ENCODE measurements at regions not wholly inside any gene's neighbourhood (a gene's known extent, or its start where the extent isn't known, plus 50 kb on each side); places are given as distances from the start of the nearest gene placed in this dataset.
A peak's percentile ranks its signal among the peaks of the same experiment; 100 is the strongest.

DNA sequence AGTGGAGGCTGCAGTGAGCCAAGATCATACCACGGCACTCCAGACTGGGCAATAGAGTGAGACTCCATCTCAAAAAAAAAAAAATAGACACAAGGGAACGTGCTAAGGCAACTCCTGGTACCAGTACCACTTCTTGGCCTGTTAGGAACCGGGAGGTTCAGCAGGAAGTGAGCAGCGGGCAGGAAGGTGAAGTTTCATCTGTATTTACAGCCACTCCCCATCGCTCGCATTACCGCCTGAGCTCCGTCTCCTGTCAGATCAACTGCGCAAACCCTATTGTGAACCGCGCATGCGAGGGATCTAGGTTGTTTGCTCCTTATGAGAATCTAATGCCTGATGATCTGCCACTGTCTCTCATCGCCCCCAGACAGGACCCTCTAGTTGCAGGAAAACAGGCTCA, 69.9 kb upstream of the FOXK1 start:
- Histone ChIP-seq H3K36me3 (no peaks in the 10 kb centered on the region), H3K4me3 (no peak overlapping the region), H3K27ac (no peak overlapping the region), H3K27me3 (no peaks in the 10 kb centered on the region), H3K4me1 (ENCODE audit: insufficient read depth) (peaks cover 1% of the 10 kb centered on the region), H3K9me3 (no peaks in the 10 kb centered on the region)
- 96 to 97% (median 97%) methylated on average over 13 of the region's 13 CpGs for WGBS, 3 donors
- DNase-seq = no peak
- intact Hi-C loops (cut with DNase I) = loop anchor here in 3 of 4 donors (5.0 to 10.0 kb wide), 3 partner anchors 135 to 273 kb away; partner anchors contain the start of gene RADIL (in 1 of the 3)
- TF ChIP-seq POLR2A (IDR thresholded peaks at IDR 0.05) = no peak
- TF ChIP-seq, protein P1, sequence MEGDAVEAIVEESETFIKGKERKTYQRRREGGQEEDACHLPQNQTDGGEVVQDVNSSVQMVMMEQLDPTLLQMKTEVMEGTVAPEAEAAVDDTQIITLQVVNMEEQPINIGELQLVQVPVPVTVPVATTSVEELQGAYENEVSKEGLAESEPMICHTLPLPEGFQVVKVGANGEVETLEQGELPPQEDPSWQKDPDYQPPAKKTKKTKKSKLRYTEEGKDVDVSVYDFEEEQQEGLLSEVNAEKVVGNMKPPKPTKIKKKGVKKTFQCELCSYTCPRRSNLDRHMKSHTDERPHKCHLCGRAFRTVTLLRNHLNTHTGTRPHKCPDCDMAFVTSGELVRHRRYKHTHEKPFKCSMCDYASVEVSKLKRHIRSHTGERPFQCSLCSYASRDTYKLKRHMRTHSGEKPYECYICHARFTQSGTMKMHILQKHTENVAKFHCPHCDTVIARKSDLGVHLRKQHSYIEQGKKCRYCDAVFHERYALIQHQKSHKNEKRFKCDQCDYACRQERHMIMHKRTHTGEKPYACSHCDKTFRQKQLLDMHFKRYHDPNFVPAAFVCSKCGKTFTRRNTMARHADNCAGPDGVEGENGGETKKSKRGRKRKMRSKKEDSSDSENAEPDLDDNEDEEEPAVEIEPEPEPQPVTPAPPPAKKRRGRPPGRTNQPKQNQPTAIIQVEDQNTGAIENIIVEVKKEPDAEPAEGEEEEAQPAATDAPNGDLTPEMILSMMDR (IDR thresholded peaks at IDR 0.05) = no peak
- no peak for TF ChIP-seq EP300 (IDR thresholded peaks at IDR 0.05)

DNA sequence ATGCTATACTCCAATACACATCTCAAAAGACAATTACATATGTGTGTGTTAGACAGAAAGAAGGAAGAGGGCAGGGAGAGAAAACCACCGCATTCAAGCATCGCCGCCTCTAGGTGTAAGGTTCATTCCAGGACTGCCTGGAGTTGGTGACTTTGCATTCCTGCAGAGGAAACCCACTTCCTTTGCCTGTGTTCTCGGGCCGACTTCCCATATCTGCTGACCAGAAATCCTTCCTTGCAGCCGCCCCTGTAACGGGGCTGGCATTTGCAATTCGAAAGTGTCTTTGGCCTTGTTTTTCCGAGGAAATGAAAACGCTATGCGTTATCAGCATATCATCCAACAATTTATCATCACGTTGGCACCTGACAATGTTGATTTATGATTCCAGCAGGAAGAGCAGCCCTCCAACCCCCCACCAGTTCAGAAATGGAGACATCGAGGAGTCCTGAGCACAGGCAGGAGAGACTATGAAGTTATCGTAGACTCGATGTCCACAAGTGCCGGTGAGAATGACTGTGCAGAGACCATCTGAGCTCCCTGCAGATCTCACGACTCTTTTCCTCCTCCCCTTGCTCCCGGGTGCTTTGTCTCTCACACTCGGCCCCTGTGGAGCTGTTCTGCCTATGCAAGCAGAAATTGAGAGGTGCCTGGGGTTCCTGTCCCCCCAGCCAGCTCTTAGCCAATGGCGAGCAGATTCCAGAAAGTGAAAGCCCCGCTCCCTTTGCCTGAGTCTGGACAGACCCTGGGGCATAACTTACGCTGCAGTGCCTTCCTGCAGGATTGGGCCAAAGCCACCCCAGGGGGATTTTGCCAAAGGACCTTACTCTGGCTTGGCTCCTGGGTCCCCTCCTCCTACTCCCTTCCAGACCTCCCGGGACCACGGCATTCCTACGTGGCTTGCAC, 68.9 kb upstream of the FOXK1 start:
- TF ChIP-seq POLR2A (IDR thresholded peaks at IDR 0.05) = no peak
- TF ChIP-seq EP300 (IDR thresholded peaks at IDR 0.05) = no peak
- TF ChIP-seq, protein P1 (IDR thresholded peaks at IDR 0.05) = no peak
- intact Hi-C loops (cut with DNase I) = loop anchor here in 3 of 4 donors (5.0 to 10.0 kb wide), 3 partner anchors 134 to 272 kb away; partner anchors contain the start of gene RADIL (in 1 of the 3)

DNA sequence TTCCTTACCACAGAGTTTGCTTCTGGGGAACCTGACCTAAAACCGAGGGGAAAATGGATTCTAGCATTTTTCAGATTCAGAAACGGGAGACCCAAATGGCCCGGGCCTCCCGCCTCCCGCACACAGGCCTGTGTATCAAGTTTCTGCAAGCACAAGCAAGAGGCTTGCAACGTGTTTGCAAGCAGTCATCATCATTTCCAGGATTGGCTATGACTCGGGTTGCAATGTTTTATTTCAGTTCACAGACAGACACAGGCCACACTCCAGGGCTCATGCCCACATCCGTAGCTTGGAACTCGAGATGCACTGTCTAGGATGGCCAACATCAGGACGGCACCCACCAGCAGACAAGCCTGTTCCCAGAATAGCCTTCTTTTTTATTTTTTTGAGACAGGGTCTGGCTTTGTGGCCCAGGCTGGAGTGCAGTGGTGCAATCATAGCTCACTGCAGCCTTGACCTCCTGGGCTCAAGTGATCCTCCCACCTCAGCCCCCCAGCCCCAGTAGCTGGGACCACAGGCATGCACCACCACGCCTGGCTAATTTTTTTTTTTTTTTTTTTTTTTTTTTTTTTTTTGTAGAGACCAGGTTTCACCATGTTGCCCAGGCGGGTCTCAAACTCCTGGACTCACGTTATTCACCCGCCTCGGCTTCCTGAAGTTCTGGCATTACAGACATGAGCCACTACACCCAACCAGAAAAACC, 68.1 kb upstream of the FOXK1 start:
- TF ChIP-seq, protein P1 (IDR thresholded peaks at IDR 0.05) = no peak
- TF ChIP-seq POLR2A (IDR thresholded peaks at IDR 0.05) (no peak), EP300 (IDR thresholded peaks at IDR 0.05) (no peak)
- DNase-seq = no peak

More for the DNA sequence above, 68.9 kb upstream of the FOXK1 start:
- Histone ChIP-seq H3K9me3 (no peaks in the 10 kb centered on the region), H3K4me3 (peak overlapping the region; percentile 12), H3K4me1 (ENCODE audit: insufficient read depth) (peaks cover 1% of the 10 kb centered on the region), H3K36me3 (no peaks in the 10 kb centered on the region), H3K27ac (peak overlapping the region in 1 of 2 donors; percentile 36), H3K27me3 (no peaks in the 10 kb centered on the region)
- DNase-seq = peak in 1 of 5 donors; percentile 10
- 6 to 17% (median 14%) methylated on average over 25 of the region's 25 CpGs for WGBS, 3 donors

DNA sequence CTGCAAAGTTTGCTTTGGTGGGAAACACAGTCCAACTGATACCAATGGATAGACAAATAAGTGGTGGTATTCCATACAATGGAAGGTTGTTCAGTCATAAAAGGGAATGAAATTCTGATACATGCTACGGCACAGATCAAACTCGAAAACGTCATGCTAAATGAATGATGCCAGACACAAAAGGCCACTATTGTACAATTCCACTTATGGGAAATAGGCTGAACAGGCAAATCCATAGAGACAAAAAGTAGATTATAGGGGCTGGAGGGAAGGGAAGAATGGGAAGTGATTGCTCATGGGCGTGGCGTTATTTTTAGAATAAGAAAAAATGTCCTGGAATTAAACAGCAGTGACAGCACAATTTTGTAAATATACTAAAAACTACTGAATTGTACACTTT, 66.0 kb upstream of the FOXK1 start:
- no peak for TF ChIP-seq POLR2A (IDR thresholded peaks at IDR 0.05)
- TF ChIP-seq, protein P1 (IDR thresholded peaks at IDR 0.05) = no peak
- no peak for TF ChIP-seq EP300 (IDR thresholded peaks at IDR 0.05)
- intact Hi-C loops (cut with DNase I) = loop anchor here in 2 of 4 donors (10.0 kb wide), 2 partner anchors 139 to 269 kb away; partner anchors contain the start of gene RADIL (in 1 of the 2)
- Histone ChIP-seq H3K27me3 (no peaks in the 10 kb centered on the region), H3K9me3 (no peaks in the 10 kb centered on the region), H3K27ac (no peak overlapping the region), H3K36me3 (no peaks in the 10 kb centered on the region), H3K4me3 (no peak overlapping the region), H3K4me1 (ENCODE audit: insufficient read depth) (peaks cover 1% of the 10 kb centered on the region)
- WGBS, 3 donors = 92 to 94% (median 92%) methylated on average over 5 of the region's 5 CpGs
- no peak for DNase-seq

More for the DNA sequence above, 68.1 kb upstream of the FOXK1 start:
- H3K27me3 ChIP-seq = no peaks in the 10 kb centered on the region
- 36 to 42% (median 39%) methylated on average over 15 of the region's 15 CpGs for WGBS, 3 donors
- H3K4me3 ChIP-seq = peak overlapping the region; percentile 12
- H3K36me3 ChIP-seq = no peaks in the 10 kb centered on the region
- peaks cover 1% of the 10 kb centered on the region for H3K4me1 ChIP-seq (ENCODE audit: insufficient read depth)
- H3K9me3 ChIP-seq = no peaks in the 10 kb centered on the region
- intact Hi-C loops (cut with DNase I) = loop anchor here in 3 of 4 donors (5.0 to 10.0 kb wide), 3 partner anchors 133 to 271 kb away; partner anchors contain the start of gene RADIL (in 1 of the 3)
- H3K27ac ChIP-seq = peak overlapping the region in 1 of 2 donors; percentile 36

Data from ovary (tissue), 7 donors.